NCI-H2171 (cell line): ENCODE measurements at regions not wholly inside any gene's neighbourhood (a gene's known extent, or its start where the extent isn't known, plus 50 kb on each side); places are given as distances from the start of the nearest gene placed in this dataset.
"Not testable (repeated sequence)": the region's sequence is repeated elsewhere in the genome, so short reads cannot be mapped to it uniquely, and the experiment has no call there.

Experiments used
- DNase-seq: peaks from one replicate; lab custom pipeline; 2025; lab: John Stamatoyannopoulos, UW

GRCh38 chr7:119944601-119944972 lies 328.4 kb upstream of the KCND2 start:
- DNase-seq, result no peak

- no peak for DNase-seq
These were observed 327.2 kb upstream of the KCND2 start for GRCh38 chr7:119945822-119946221.

- no peak for DNase-seq
These were observed 323.9 kb upstream of the KCND2 start for GRCh38 chr7:119949053-119949452.

- not testable (repeated sequence) for DNase-seq
These were observed 322.5 kb upstream of the KCND2 start for GRCh38 chr7:119950390-119951041.

- DNase-seq, result not testable (repeated sequence)
These were observed 321.4 kb upstream of the KCND2 start for GRCh38 chr7:119951614-119952013.

GRCh38 chr7:119957335-119957734 lies 315.6 kb upstream of the KCND2 start:
- no peak for DNase-seq

- no peak for DNase-seq
These were observed 313.2 kb upstream of the KCND2 start for GRCh38 chr7:119959811-119960210.

- no peak for DNase-seq
These were observed 309.3 kb upstream of the KCND2 start for GRCh38 chr7:119963654-119964053.

- DNase-seq, result no peak
These were observed 308.9 kb upstream of the KCND2 start for GRCh38 chr7:119964065-119964464.

- no peak for DNase-seq
These were observed 308.0 kb upstream of the KCND2 start for GRCh38 chr7:119964788-119965542.

GRCh38 chr7:119967221-119967620 lies 305.8 kb upstream of the KCND2 start:
- DNase-seq, result no peak

- not testable (repeated sequence) for DNase-seq
These were observed 304.6 kb upstream of the KCND2 start for GRCh38 chr7:119968411-119968810.

GRCh38 chr7:119969054-119969453 lies 303.9 kb upstream of the KCND2 start:
- no peak for DNase-seq

- DNase-seq, result no peak
These were observed 303.2 kb upstream of the KCND2 start for GRCh38 chr7:119969763-119970162.

- DNase-seq, result no peak
These were observed 298.0 kb upstream of the KCND2 start for GRCh38 chr7:119974972-119975371.

- no peak for DNase-seq
These were observed 290.1 kb upstream of the KCND2 start for GRCh38 chr7:119982884-119983283.

GRCh38 chr7:119983468-119983867 lies 289.5 kb upstream of the KCND2 start:
- no peak for DNase-seq

GRCh38 chr7:119984247-119984646 lies 288.7 kb upstream of the KCND2 start:
- no peak for DNase-seq

- no peak for DNase-seq
These were observed 284.6 kb upstream of the KCND2 start for GRCh38 chr7:119988401-119988800.

GRCh38 chr7:119994928-119995327 lies 278.0 kb upstream of the KCND2 start:
- no peak for DNase-seq

GRCh38 chr7:119996634-119997033 lies 276.3 kb upstream of the KCND2 start:
- DNase-seq, result no peak

- DNase-seq, result no peak
These were observed 273.1 kb upstream of the KCND2 start for GRCh38 chr7:119999738-120000475.

- DNase-seq, result no peak
These were observed 267.3 kb upstream of the KCND2 start for GRCh38 chr7:120005720-120006119.
